GM23248 (cell line): ENCODE measurements at regions not wholly inside any gene's neighbourhood (a gene's known extent, or its start where the extent isn't known, plus 50 kb on each side); places are given as distances from the start of the nearest gene placed in this dataset.

Source experiments
- EZH2 ChIP-seq: fragments of 200-600 bp; sonication (generic); IDR thresholded peaks from 2 replicates; pipeline ENCODE4 v1.6.1; 2018; ENCODE audit warnings: antibody characterized with exemption, mild to moderate bottlenecking; ENCODE audit not compliant: insufficient read depth, poor library complexity, severe bottlenecking
- EZH2phosphoT487 ChIP-seq: fragments of 200-600 bp; sonication (generic); IDR thresholded peaks from 2 replicates; pipeline ENCODE4 v1.6.1; 2018; ENCODE audit warnings: antibody characterized with exemption, moderate library complexity, mild to moderate bottlenecking, low read depth; ENCODE audit not compliant: insufficient read depth

DNA sequence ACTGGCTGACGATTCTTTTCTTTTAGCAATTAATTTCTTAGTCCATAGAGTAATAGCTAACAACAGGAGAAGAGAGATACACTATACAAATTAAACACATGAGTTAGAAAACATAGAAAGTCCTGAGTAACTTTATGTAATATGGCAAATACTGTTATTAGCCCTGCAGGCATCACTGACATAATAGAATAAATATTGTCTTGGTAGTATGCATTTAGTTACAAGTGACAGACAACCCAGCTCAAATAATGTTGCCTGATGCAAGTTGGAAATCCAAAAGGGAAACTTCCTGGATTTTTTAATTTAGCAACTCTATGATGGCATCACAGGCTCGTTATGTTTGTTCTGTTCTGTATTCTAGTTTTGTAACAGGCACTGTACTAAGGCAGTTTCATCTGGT lies 95.1 kb downstream of the DKK1 start:
- no peak for TF ChIP-seq EZH2
- TF ChIP-seq EZH2phosphoT487: no peak
